GM18867 (cell line): ENCODE measurements at regions not wholly inside any gene's neighbourhood (a gene's known extent, or its start where the extent isn't known, plus 50 kb on each side); places are given as distances from the start of the nearest gene placed in this dataset.
"Not testable (repeated sequence)": the region's sequence is repeated elsewhere in the genome, so short reads cannot be mapped to it uniquely, and the experiment has no call there.

Experiments
- ATAC-seq: cut with Tn5 transposase; IDR thresholded peaks from one replicate; pipeline ENCODE4 v1.9.1; 2021; ENCODE audit warnings: mild to moderate bottlenecking, moderate library complexity; ENCODE audit not compliant: unreplicated experiment

- peak; percentile 68 for ATAC-seq
Observed at GRCh38 chr6:135555550-135555949, 58.0 kb upstream of the AHI1 start.

GRCh38 chr6:135557582-135557981 lies 60.0 kb upstream of the AHI1 start:
- ATAC-seq = no peak

DNA sequence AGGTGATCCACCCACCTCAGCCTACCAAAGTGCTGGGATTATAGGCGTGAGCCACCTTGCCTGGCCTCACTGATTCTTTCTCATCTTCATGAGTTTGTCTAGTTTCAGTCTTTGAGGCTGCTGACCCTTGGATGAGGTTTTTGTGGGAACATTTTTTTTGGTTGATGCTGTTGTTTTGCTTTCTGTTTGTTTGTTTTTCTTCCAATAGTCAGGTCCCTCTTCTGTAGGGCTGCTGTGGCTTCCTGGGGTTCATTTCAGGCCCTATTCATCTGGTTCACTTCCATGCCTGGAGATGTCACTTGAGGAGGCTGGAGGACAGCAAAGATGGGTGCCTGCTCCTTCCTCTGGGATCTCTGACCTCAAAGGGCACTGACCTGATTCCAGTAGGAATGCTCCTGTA lies 68.1 kb upstream of the AHI1 start:
- ATAC-seq = not testable (repeated sequence)

DNA sequence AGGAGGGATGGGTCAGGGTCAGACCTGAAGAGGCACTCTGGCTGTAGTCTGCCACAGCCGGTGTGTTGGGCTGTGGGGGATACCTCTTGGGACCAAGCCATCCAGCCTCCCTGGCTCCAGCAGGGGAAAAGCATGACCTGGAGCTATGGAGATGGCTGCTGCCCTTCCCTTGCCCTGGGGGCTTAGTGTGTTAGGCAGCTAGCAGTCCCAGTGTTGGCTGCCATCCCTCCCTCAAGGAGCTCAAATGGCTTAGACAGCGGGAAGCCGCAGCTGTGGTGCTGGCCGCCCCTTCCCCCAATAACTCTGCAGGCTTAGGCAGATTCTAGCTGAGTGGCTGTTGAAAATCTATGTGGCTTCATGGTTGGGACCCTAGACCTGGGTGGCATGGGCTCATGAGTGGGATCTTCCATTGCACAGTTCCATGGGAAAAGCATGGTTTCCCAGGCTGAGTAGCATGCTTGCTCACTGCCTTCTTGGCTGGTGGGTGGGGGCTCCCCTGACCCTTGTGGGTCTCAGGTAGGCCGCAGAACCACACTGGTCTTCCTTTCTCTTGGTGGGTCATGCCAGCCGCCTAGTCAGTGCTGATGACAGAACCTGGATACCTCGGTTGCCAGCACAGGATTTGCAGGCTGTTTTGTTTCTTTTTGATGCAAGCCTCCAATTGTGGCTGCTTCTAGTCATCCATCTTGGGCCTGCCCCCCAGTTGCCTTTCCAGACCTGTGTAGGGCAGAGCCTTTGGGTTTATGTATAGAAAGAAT lies 69.0 kb upstream of the AHI1 start:
- ATAC-seq = no peak

GRCh38 chr6:135567375-135568083 lies 70.0 kb upstream of the AHI1 start:
- no peak for ATAC-seq

GRCh38 chr6:135568379-135568778 lies 70.8 kb upstream of the AHI1 start:
- peak; percentile 79 for ATAC-seq

- ATAC-seq = no peak
Observed at GRCh38 chr6:135572051-135572450, 74.5 kb upstream of the AHI1 start.

- no peak for ATAC-seq
Observed at GRCh38 chr6:135575629-135576028, 78.1 kb upstream of the AHI1 start.

DNA sequence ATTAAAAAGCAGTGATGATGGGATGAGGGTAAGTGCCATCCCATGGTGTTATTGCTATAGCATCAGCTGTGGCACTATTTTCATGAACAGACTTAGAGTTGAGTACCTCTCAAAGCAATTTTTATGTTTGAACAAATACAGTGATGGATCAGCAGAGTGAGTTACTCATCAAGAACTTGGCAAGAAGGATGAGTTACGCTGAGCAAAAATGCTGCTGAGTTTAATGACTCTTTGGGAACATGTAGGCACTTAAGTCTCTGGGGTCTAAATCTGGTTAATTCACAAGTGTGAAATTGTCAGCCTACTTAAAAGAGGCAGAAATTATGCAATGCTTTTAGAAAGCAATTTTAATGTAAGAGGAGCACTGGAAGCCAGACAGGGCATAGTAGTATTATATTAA lies 78.5 kb upstream of the AHI1 start:
- ATAC-seq = no peak

DNA sequence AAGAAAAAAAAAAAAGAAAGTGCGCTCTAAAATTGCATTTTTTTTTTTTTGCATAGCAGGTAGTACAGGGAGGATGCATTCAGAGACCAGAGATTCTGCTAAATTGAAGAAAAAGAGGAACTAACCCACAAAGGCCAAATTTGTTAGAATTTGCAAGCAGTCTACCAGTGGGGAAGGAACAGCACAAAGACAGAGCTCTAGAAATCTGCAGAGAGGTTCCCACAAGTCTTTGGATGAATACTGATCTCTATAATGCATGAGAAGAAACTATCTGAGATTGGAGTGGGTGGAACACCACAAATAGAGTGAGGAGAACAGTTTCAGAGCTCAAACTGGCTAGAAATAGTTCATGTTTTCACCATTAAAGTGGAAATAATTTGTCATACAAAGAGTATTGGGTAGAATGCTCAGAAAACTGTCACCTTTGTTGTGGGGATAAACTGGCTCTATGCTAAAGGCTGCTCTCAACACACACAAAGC lies 79.6 kb upstream of the AHI1 start:
- ATAC-seq = peak; percentile 93

GRCh38 chr6:135578976-135579375 lies 81.4 kb upstream of the AHI1 start:
- ATAC-seq = no peak

GRCh38 chr6:135581211-135581610 lies 83.7 kb upstream of the AHI1 start:
- ATAC-seq = no peak

GRCh38 chr6:135583256-135583761 lies 85.8 kb upstream of the AHI1 start:
- ATAC-seq = no peak

DNA sequence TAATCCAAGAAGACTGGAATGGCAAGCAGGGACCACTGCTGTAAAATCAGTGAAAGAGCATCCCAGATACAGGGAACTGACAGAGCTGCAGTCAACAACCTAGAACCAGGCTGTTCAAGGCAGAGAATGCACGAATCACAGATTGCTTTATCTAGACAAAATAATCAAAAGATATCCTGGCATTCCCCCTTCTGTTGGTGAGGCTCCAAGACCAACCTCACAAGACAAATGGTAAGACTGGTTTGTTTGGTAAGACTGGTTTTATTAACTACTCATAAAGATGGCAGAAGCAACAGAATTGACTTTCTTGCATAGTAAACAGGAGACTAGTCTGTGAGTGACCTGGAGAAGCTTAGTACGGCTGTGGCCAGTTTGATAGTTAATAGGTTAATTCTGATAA lies 88.8 kb upstream of the AHI1 start:
- ATAC-seq = peak; percentile 25

DNA sequence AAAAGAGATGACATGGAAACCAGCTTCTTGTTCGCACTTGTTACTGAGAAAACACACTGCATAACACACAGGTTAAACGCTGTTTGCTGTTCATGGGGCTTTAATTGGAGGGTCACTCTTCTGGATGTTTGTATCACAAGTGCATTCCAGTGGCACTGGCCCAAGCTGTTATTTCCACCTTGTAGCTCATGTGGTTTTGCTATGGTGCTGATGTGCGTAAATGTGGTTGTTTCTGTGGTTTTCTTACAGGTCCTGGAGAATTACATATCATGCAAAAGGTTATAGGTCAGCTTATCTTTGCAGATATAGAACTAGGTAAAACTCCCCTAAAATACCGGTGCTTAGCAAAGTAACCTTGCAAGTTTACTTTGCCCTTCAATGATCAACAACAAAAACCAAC lies 89.3 kb upstream of the AHI1 start:
- ATAC-seq = peak; percentile 68

DNA sequence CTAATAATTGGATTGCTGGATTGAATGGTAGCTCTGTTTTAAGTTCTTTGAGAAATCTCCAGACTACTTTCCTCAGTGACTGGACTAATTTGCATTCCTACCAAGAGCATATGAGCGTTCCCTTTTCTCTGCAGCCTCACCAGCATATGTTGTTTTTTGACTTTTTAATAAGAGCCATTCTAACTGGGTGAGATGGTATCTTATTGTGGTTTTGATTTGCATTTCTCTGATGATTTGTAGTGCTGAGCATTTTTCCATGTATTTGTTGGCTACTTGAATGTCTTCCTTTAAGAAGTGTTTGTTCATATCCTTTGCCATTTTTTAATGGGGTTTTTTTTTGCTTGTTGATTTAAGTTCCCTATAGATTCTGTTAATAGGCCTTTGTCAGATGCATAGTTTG lies 94.7 kb upstream of the AHI1 start:
- no peak for ATAC-seq

- no peak for ATAC-seq
Observed at GRCh38 chr6:135594000-135594399, 96.5 kb upstream of the AHI1 start.

GRCh38 chr6:135600086-135600702 lies 102.7 kb upstream of the AHI1 start:
- no peak for ATAC-seq

DNA sequence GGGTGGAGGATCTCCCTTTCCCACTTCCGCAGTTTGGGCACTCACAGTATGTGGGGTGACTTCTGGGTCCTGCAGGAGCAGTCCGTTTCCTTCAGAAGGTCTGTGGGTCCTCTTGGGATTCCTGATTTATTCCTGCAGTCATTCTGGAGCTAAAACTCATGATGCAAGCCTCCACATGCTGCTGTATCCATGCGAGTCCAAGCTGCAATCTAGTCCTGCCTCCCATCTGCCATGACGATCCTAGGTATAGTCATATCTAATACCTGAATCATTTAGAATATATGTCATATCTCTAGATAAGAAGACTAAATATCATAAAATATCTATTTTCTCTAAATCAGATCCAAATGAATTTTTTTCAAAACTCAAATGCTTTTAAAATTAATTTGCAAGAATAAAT lies 103.4 kb upstream of the AHI1 start:
- ATAC-seq = no peak

GRCh38 chr6:135601857-135602256 lies 104.3 kb upstream of the AHI1 start:
- ATAC-seq = no peak

DNA sequence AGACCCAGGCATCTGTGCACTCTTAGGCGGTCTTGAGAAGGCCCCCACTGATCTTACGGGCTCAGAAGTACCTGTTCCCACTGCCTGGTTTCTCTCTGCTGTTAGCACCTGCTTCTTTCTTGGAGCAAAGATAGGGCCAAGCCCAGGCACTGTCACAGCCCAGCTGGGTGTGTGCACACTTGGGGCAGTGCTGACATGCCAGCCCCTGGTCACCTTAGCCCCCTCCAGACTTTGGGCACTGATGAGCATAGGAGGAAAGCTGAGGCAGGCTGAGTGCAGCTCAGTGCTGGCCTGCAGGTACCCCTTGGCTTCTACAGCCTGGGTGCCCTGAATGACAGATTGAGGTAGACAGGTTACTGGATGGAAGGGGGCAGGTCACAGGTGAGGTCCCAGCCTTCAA lies 105.7 kb upstream of the AHI1 start:
- no peak for ATAC-seq
